AG09309 (cell line): ENCODE measurements at regions not wholly inside any gene's neighbourhood (a gene's known extent, or its start where the extent isn't known, plus 50 kb on each side); places are given as distances from the start of the nearest gene placed in this dataset.
"Not testable (repeated sequence)": the region's sequence is repeated elsewhere in the genome, so short reads cannot be mapped to it uniquely, and the experiment has no call there.

Experiments
- DNase-seq: peaks from one replicate; pipeline ENCODE4 v3.0.0-alpha.2; 2010; ENCODE audit warnings: low read depth
- H3K4me3 ChIP-seq: 2 replicates; pipeline ENCODE4 v1.5.1; 2011; ENCODE audit warnings: mild to moderate bottlenecking, low read depth, low read length, moderate library complexity; ENCODE audit not compliant: control insufficient read depth
- CTCF ChIP-seq: IDR thresholded peaks from 2 replicates; pipeline ENCODE4 v1.5.1; 2011; ENCODE audit warnings: mild to moderate bottlenecking, low read depth, low read length, inconsistent platforms; ENCODE audit not compliant: insufficient read depth, control insufficient read depth; ENCODE audit errors: missing control alignments

- no peak for DNase-seq
- no peak for TF ChIP-seq CTCF
- no peak overlapping the region for H3K4me3 ChIP-seq
Measured at GRCh38 chr3:153055779-153056178, 106.2 kb upstream of the RAP2B start.

- H3K4me3 ChIP-seq: not testable (repeated sequence)
- DNase-seq: peak; percentile 48
Measured at GRCh38 chr3:153058031-153058688, 103.9 kb upstream of the RAP2B start.

GRCh38 chr3:153060346-153060745 is 101.7 kb upstream of the RAP2B start:
- no peak for DNase-seq

GRCh38 chr3:153061938-153062528 is 100.0 kb upstream of the RAP2B start:
- TF ChIP-seq CTCF: no peak
- no peak overlapping the region for H3K4me3 ChIP-seq
- DNase-seq: no peak

More at GRCh38 chr3:153060346-153060745, 101.7 kb upstream of the RAP2B start:
- no peak for TF ChIP-seq CTCF
- H3K4me3 ChIP-seq: no peak overlapping the region

GRCh38 chr3:153063337-153063736 is 98.7 kb upstream of the RAP2B start:
- DNase-seq: no peak
- H3K4me3 ChIP-seq: no peak overlapping the region
- TF ChIP-seq CTCF: no peak

- no peak for DNase-seq
- no peak for TF ChIP-seq CTCF
- H3K4me3 ChIP-seq: no peak overlapping the region
Measured at GRCh38 chr3:153066983-153067382, 95.0 kb upstream of the RAP2B start.

- TF ChIP-seq CTCF: no peak
- DNase-seq: peak; percentile 31
- no peak overlapping the region for H3K4me3 ChIP-seq
Measured at GRCh38 chr3:153069598-153070510, 92.2 kb upstream of the RAP2B start.
